PC-3 (cell line): ENCODE measurements at regions not wholly inside any gene's neighbourhood (a gene's known extent, or its start where the extent isn't known, plus 50 kb on each side); places are given as distances from the start of the nearest gene placed in this dataset.

ENCODE experiments used
- CTCF ChIP-seq: fragments of 300-600 bp; sonication (generic); conservative IDR thresholded peaks from 2 replicates; pipeline ENCODE4 v1.5.1; 2017; ENCODE audit warnings: antibody characterized with exemption, low read depth, mild to moderate bottlenecking, low read length
- EZH2phosphoT487 ChIP-seq: fragments of 300-600 bp; sonication (generic); IDR thresholded peaks from 2 replicates; pipeline ENCODE4 v1.6.1; 2018; ENCODE audit warnings: mild to moderate bottlenecking, antibody characterized with exemption, low read length, borderline replicate concordance

GRCh38 chr2:21369787-21370186 is 246.0 kb downstream of the TDRD15 start:
- TF ChIP-seq CTCF (no peak), EZH2phosphoT487 (no peak)
